HPDE6-E6E7 (cell line): ENCODE measurements at regions not wholly inside any gene's neighbourhood (a gene's known extent, or its start where the extent isn't known, plus 50 kb on each side); places are given as distances from the start of the nearest gene placed in this dataset.

ENCODE experiments used
- DNase-seq: peaks from one replicate; pipeline ENCODE4 v3.0.0; 2011; ENCODE audit warnings: missing footprints; ENCODE audit errors: extremely low spot score

- no peak for DNase-seq
Measured at GRCh38 chr3:143207338-143207961, 87.9 kb downstream of the CHST2 start.

- no peak for DNase-seq
Measured at GRCh38 chr3:143208976-143209714, 89.6 kb downstream of the CHST2 start.

- DNase-seq, result no peak
Measured at GRCh38 chr3:143209715-143210059, 90.1 kb downstream of the CHST2 start.

DNA sequence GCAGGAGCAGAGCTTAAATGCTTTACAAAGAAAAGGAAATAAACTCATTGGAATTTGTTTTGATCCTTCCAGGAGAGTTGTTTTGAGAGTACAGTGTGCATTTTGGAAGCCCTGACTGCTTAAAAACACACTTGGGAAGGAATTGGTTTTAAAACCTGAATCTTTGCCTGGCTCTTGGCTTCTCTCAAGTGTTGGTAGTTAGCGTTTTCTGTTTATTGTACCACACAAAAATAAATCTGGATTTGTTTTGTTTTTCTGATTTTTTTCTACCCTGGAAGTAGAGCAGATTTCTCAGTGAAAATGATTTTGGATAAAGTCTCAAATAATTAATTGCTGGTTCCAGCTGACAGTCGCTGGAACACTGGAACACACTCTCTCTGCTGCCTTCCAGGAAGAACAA is 90.6 kb downstream of the CHST2 start:
- DNase-seq, result no peak

DNA sequence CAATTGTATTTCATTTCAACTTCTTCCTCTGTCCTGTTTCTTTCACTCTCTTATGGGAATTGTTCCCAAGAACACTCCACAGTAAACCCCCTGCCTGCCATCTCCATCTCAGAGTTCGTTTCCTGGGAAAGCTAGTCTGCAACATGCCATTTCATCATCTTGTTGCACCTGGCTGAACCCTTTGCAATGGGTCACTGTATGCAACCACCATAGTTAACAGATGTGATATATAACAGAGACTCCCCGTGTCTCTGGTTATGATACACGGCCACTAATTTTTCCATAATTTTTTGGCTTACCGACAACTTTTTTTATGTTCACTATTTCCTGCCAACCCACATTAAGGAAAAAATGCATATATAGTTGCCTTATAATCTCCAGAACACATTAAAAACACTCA is 95.5 kb downstream of the CHST2 start:
- DNase-seq, result no peak
